Liver (tissue), 8 donors: ENCODE measurements at regions not wholly inside any gene's neighbourhood (a gene's known extent, or its start where the extent isn't known, plus 50 kb on each side); places are given as distances from the start of the nearest gene placed in this dataset.

Source experiments
- DNase-seq: peaks from one replicate; pipeline ENCODE4 v3.0.0-alpha.2; 2017; ENCODE audit warnings: low spot score
- H3K27ac ChIP-seq, 2 donors: one replicate each; pipeline ENCODE4 v1.7.0; 2013; ENCODE audit warnings: inconsistent platforms in 2 of 2, low read length in 2 of 2, control low read depth in 1 of 2, low read depth in 1 of 2, mild to moderate bottlenecking in 1 of 2
- H3K27me3 ChIP-seq, 4 donors: one replicate each; pipeline versions ENCODE4 v1.6.1 to v1.7.0; 2013; ENCODE audit warnings: low read length in 3 of 4, inconsistent platforms in 1 of 4, mild to moderate bottlenecking in 1 of 4, moderate library complexity in 1 of 4; ENCODE audit not compliant: control insufficient read depth in 4 of 4, insufficient read depth in 4 of 4
- H3K36me3 ChIP-seq, 4 donors: one replicate each; pipeline versions ENCODE4 v1.6.1 to v1.7.0; 2013; ENCODE audit warnings: low read length in 3 of 4, mild to moderate bottlenecking in 3 of 4, low read depth in 1 of 4, moderate library complexity in 1 of 4; ENCODE audit not compliant: control insufficient read depth in 4 of 4, insufficient read depth in 3 of 4
- H3K4me1 ChIP-seq, 4 donors: one replicate each; pipeline versions ENCODE4 v1.6.1 to v1.7.0; 2013; ENCODE audit warnings: low read length in 3 of 4, mild to moderate bottlenecking in 3 of 4, moderate library complexity in 1 of 4; ENCODE audit not compliant: control insufficient read depth in 4 of 4, insufficient read depth in 4 of 4
- H3K4me3 ChIP-seq, 3 donors: one replicate each; pipeline versions ENCODE4 v1.6.1 to v1.7.0; 2013; ENCODE audit warnings: low read length in 3 of 3, control low read depth in 1 of 3, low read depth in 1 of 3, mild to moderate bottlenecking in 1 of 3
- H3K9ac ChIP-seq, 2 donors: one replicate each; pipeline ENCODE4 v1.7.0; 2013; ENCODE audit warnings: low read length in 2 of 2, mild to moderate bottlenecking in 2 of 2, moderate library complexity in 2 of 2, control low read depth in 1 of 2, low read depth in 1 of 2
- H3K9me3 ChIP-seq, 4 donors: one replicate each; pipeline versions ENCODE4 v1.6.1 to v1.7.0; 2013; ENCODE audit warnings: low read length in 3 of 4; ENCODE audit not compliant: control insufficient read depth in 4 of 4
- EGR1 ChIP-seq, 2 donors: IDR thresholded peaks; 2 replicates each; pipeline ENCODE4 v1.6.1; 2016 to 2018; ENCODE audit warnings: antibody characterized with exemption in 2 of 2, low read depth in 2 of 2
- FOXA1 ChIP-seq: IDR thresholded peaks from 2 replicates; pipeline ENCODE4 v1.6.1; 2016; ENCODE audit warnings: antibody characterized with exemption
- FOXA2 ChIP-seq: IDR thresholded peaks from 2 replicates; pipeline ENCODE4 v1.6.1; 2016; ENCODE audit warnings: antibody characterized with exemption
- GABPA ChIP-seq, 2 donors: IDR thresholded peaks in 1 of 2; conservative IDR thresholded peaks in 1 of 2; 2 replicates each; pipeline ENCODE4 v1.6.1; 2016; ENCODE audit warnings: antibody characterized with exemption in 2 of 2, mild to moderate bottlenecking in 1 of 2, moderate library complexity in 1 of 2
- HNF4A ChIP-seq, 2 donors: conservative IDR thresholded peaks; 2 replicates each; pipeline ENCODE4 v1.6.1; 2016; ENCODE audit warnings: antibody characterized with exemption in 2 of 2, mild to moderate bottlenecking in 2 of 2
- HNF4G ChIP-seq: IDR thresholded peaks from 2 replicates; pipeline ENCODE4 v1.6.1; 2016; ENCODE audit warnings: antibody characterized with exemption
- JUND ChIP-seq, 2 donors: IDR thresholded peaks; 2 replicates each; pipeline ENCODE4 v1.6.1; 2016; ENCODE audit warnings: antibody characterized with exemption in 2 of 2
- MAX ChIP-seq: IDR thresholded peaks from 2 replicates; pipeline ENCODE4 v1.6.1; 2016; ENCODE audit warnings: antibody characterized with exemption
- NR2F2 ChIP-seq: IDR thresholded peaks from 2 replicates; pipeline ENCODE4 v1.6.1; 2016; ENCODE audit warnings: antibody characterized with exemption
- RAD21 ChIP-seq, 2 donors: IDR thresholded peaks; 2 replicates each; pipeline ENCODE4 v1.6.1; 2016; ENCODE audit warnings: antibody characterized with exemption in 2 of 2, mild to moderate bottlenecking in 2 of 2
- RXRA ChIP-seq, 2 donors: IDR thresholded peaks; 2 replicates each; pipeline ENCODE4 v1.6.1; 2017 to 2018; ENCODE audit warnings: antibody characterized with exemption in 2 of 2, mild to moderate bottlenecking in 1 of 2
- SP1 ChIP-seq: IDR thresholded peaks from 2 replicates; pipeline ENCODE4 v1.6.1; 2018; ENCODE audit warnings: antibody characterized with exemption, mild to moderate bottlenecking
- TAF1 ChIP-seq: conservative IDR thresholded peaks from 2 replicates; pipeline ENCODE4 v1.6.1; 2016; ENCODE audit warnings: antibody characterized with exemption, mild to moderate bottlenecking
- YY1 ChIP-seq: IDR thresholded peaks from 2 replicates; pipeline ENCODE4 v1.6.1; 2016; ENCODE audit warnings: antibody characterized with exemption, mild to moderate bottlenecking
- ZBTB33 ChIP-seq: IDR thresholded peaks from 2 replicates; pipeline ENCODE4 v1.6.1; 2016; ENCODE audit warnings: antibody characterized with exemption
- WGBS: extraction: QIAGEN DNeasy Blood & Tissue Kit; methylation state at CpG from one replicate; pipeline ENCODE4 v1.1.7; 2013; 5-methylcytosine and 5-hydroxymethylcytosine counted together
- TF ChIP-seq, protein P1 (sequence below): IDR thresholded peaks from 2 replicates; pipeline ENCODE4 v1.6.1; 2016; ENCODE audit warnings: antibody characterized with exemption, mild to moderate bottlenecking
- TF ChIP-seq, protein P2 (sequence below): IDR thresholded peaks from 2 replicates; pipeline ENCODE4 v1.6.1; 2016; ENCODE audit warnings: antibody characterized with exemption
- TF ChIP-seq, protein P3 (sequence below): fragments of 150-350 bp; IDR thresholded peaks from 2 replicates; pipeline ENCODE4 v1.5.1; 2017; ENCODE audit warnings: improper control_type of control experiment, low read depth, low read length; ENCODE audit not compliant: missing input control
- donor health status: healthy.
- donor health status: healthy.
- donor health status: healthy.
- donor health status: healthy.
- donor health status: healthy.

GRCh38 chr13:72453161-72453560 lies 274.3 kb downstream of the MZT1 start (continued):
- no peak for TF ChIP-seq GABPA (IDR thresholded peaks at IDR 0.05 in 1 of 2, conservative IDR thresholded peaks at IDR 0.05 in 1 of 2)

DNA sequence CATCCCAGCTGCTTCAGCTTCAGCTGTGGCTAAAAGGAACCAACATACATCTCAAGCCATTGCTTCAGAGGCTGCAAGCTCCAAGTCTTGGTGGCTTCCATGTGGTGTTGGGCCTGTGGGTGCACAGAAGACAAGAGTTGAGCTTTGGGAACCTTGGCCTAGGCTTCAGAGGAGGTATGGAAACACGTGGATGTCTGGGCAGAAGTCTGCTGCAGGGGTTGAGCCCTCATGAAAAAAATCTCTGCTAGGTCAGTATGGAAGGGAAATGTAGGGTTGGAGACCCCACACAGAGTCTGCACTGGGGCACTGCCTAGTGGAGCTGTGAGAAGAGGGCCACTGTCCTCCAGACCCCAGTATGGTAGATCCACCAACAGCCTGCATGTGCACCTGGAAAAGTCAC lies 279.3 kb downstream of the MZT1 start:
- WGBS: 92% methylated on average over 1 of the region's 1 CpG
- Histone ChIP-seq H3K4me3 (no peak overlapping the region), H3K4me1 (no peaks in the 10 kb centered on the region), H3K27me3 (no peaks in the 10 kb centered on the region), H3K9me3 (peaks cover 0 to 4% (median under 1%) of the 10 kb centered on the region in 4 donors), H3K9ac (no peak overlapping the region), H3K27ac (no peak overlapping the region), H3K36me3 (no peaks in the 10 kb centered on the region)
- DNase-seq: no peak
- TF ChIP-seq SP1: no peak
- TF ChIP-seq TAF1: no peak
- TF ChIP-seq, protein P1, sequence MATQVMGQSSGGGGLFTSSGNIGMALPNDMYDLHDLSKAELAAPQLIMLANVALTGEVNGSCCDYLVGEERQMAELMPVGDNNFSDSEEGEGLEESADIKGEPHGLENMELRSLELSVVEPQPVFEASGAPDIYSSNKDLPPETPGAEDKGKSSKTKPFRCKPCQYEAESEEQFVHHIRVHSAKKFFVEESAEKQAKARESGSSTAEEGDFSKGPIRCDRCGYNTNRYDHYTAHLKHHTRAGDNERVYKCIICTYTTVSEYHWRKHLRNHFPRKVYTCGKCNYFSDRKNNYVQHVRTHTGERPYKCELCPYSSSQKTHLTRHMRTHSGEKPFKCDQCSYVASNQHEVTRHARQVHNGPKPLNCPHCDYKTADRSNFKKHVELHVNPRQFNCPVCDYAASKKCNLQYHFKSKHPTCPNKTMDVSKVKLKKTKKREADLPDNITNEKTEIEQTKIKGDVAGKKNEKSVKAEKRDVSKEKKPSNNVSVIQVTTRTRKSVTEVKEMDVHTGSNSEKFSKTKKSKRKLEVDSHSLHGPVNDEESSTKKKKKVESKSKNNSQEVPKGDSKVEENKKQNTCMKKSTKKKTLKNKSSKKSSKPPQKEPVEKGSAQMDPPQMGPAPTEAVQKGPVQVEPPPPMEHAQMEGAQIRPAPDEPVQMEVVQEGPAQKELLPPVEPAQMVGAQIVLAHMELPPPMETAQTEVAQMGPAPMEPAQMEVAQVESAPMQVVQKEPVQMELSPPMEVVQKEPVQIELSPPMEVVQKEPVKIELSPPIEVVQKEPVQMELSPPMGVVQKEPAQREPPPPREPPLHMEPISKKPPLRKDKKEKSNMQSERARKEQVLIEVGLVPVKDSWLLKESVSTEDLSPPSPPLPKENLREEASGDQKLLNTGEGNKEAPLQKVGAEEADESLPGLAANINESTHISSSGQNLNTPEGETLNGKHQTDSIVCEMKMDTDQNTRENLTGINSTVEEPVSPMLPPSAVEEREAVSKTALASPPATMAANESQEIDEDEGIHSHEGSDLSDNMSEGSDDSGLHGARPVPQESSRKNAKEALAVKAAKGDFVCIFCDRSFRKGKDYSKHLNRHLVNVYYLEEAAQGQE: no peak
- TF ChIP-seq FOXA2: no peak
- TF ChIP-seq JUND (IDR thresholded peaks at IDR 0.05): no peak
- TF ChIP-seq EGR1 (IDR thresholded peaks at IDR 0.05; ENCODE audit: low read depth in 2 of 2): no peak
- no peak for TF ChIP-seq FOXA1
- no peak for TF ChIP-seq YY1
- TF ChIP-seq, protein P2, sequence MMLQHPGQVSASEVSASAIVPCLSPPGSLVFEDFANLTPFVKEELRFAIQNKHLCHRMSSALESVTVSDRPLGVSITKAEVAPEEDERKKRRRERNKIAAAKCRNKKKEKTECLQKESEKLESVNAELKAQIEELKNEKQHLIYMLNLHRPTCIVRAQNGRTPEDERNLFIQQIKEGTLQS: no peak
- no peak for TF ChIP-seq GABPA (IDR thresholded peaks at IDR 0.05 in 1 of 2, conservative IDR thresholded peaks at IDR 0.05 in 1 of 2)
- no peak for TF ChIP-seq MAX
- TF ChIP-seq HNF4A (conservative IDR thresholded peaks at IDR 0.05): no peak
- TF ChIP-seq RAD21 (IDR thresholded peaks at IDR 0.05): no peak
- TF ChIP-seq NR2F2: no peak
- TF ChIP-seq, protein P3, sequence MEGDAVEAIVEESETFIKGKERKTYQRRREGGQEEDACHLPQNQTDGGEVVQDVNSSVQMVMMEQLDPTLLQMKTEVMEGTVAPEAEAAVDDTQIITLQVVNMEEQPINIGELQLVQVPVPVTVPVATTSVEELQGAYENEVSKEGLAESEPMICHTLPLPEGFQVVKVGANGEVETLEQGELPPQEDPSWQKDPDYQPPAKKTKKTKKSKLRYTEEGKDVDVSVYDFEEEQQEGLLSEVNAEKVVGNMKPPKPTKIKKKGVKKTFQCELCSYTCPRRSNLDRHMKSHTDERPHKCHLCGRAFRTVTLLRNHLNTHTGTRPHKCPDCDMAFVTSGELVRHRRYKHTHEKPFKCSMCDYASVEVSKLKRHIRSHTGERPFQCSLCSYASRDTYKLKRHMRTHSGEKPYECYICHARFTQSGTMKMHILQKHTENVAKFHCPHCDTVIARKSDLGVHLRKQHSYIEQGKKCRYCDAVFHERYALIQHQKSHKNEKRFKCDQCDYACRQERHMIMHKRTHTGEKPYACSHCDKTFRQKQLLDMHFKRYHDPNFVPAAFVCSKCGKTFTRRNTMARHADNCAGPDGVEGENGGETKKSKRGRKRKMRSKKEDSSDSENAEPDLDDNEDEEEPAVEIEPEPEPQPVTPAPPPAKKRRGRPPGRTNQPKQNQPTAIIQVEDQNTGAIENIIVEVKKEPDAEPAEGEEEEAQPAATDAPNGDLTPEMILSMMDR: no peak
- TF ChIP-seq HNF4G: no peak
- no peak for TF ChIP-seq RXRA (IDR thresholded peaks at IDR 0.05)

DNA sequence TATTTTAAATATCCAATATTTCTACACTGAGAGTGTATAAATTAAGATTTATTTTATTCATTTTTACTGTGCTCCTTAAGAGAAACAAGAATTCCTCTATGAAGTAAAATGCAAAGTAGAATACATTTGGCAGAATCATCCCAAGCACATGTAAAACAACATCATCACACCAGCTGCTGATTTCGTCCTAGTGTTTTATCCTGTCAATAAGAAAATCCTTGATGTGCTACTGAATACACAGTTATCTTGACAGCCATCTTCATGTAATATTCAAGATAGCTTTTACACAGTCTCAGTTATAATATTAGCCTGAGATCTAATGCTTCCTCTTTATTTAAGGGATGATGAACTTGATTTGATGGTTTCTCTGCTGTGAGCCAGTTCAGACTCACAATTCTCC lies 282.4 kb downstream of the MZT1 start:
- Histone ChIP-seq H3K27ac (no peak overlapping the region), H3K36me3 (no peaks in the 10 kb centered on the region), H3K9me3 (peaks cover 0 to 4% (median under 1%) of the 10 kb centered on the region in 4 donors), H3K9ac (no peak overlapping the region), H3K27me3 (no peaks in the 10 kb centered on the region), H3K4me1 (no peaks in the 10 kb centered on the region), H3K4me3 (no peak overlapping the region)
- no peak for DNase-seq
- WGBS: 78% methylated on average over 1 of the region's 1 CpG
- TF ChIP-seq, protein P3: no peak
- TF ChIP-seq FOXA2 (no peak), TAF1 (no peak), SP1 (no peak), ZBTB33 (no peak), HNF4A (conservative IDR thresholded peaks at IDR 0.05) (no peak), YY1 (no peak), RAD21 (IDR thresholded peaks at IDR 0.05) (no peak), JUND (IDR thresholded peaks at IDR 0.05) (no peak), GABPA (IDR thresholded peaks at IDR 0.05 in 1 of 2, conservative IDR thresholded peaks at IDR 0.05 in 1 of 2) (no peak), MAX (no peak), HNF4G (no peak)
- TF ChIP-seq, protein P2: no peak
